PC-9 (cell line): ENCODE measurements at regions not wholly inside any gene's neighbourhood (a gene's known extent, or its start where the extent isn't known, plus 50 kb on each side); places are given as distances from the start of the nearest gene placed in this dataset.

ENCODE experiments used
- BruUV-seq: library from RNA; stranded (reverse); fragments of 400-500 nt; replicated peaks from 2 replicates; lab custom pipeline; 2021; lab: Mats Ljungman, UMichigan
- CTCF ChIA-PET: fragments of 300-600 bp; sonication (Branson Sonifier 250); formaldehyde crosslinking; loops from one replicate; lab custom pipeline; 2022; ENCODE audit warnings: antibody characterized with exemption; lab: Charles Lee
- POLR2A ChIA-PET: fragments of 300-600 bp; sonication (Branson Sonifier 250); formaldehyde crosslinking; loops from one replicate; lab custom pipeline; 2022; ENCODE audit warnings: antibody characterized with exemption; ENCODE audit not compliant: unreplicated experiment; lab: Charles Lee
- DNase-seq, 2 experiments: peaks; one replicate each; pipeline versions ENCODE4 v3.0.0 to v3.0.0-alpha.2; 2015 to 2022; ENCODE audit warnings: mixed read lengths in 1 of 2
- H2AFZ ChIP-seq: fragments of 200-600 bp; sonication (generic); 2 replicates; pipeline ENCODE4 v1.8.1; 2017; ENCODE audit warnings: antibody characterized with exemption
- H3F3A ChIP-seq: fragments of 200-600 bp; sonication (generic); 2 replicates; pipeline ENCODE4 v1.8.1; 2017; ENCODE audit warnings: antibody characterized with exemption, mild to moderate bottlenecking, low read depth; ENCODE audit not compliant: insufficient read depth
- H3K27ac ChIP-seq: fragments of 200-600 bp; sonication (generic); 2 replicates; pipeline ENCODE4 v1.6.1; 2016; ENCODE audit warnings: mixed run types
- H3K27me3 ChIP-seq: fragments of 200-600 bp; sonication (generic); 2 replicates; pipeline ENCODE4 v1.6.1; 2016; ENCODE audit warnings: low read depth, mixed run types; ENCODE audit not compliant: insufficient read depth
- H3K36me3 ChIP-seq: fragments of 200-600 bp; sonication (generic); 2 replicates; pipeline ENCODE4 v1.6.1; 2016; ENCODE audit warnings: low read depth, mixed run types
- H3K4me1 ChIP-seq: fragments of 200-600 bp; sonication (generic); replicated peaks from 2 replicates; pipeline ENCODE4 v1.6.1; 2016; ENCODE audit warnings: mixed run types; ENCODE audit not compliant: insufficient read depth
- H3K4me2 ChIP-seq: fragments of 200-600 bp; sonication (generic); 2 replicates; pipeline ENCODE4 v1.6.1; 2017; ENCODE audit warnings: mixed run types
- H3K4me3 ChIP-seq: fragments of 200-600 bp; sonication (generic); 2 replicates; pipeline ENCODE4 v1.6.1; 2016; ENCODE audit warnings: mixed run types
- H3K79me2 ChIP-seq: fragments of 200-600 bp; sonication (generic); 2 replicates; pipeline ENCODE4 v1.6.1; 2017; ENCODE audit warnings: low read depth, mixed run types
- H3K9me2 ChIP-seq: fragments of 200-600 bp; sonication (generic); 2 replicates; pipeline ENCODE4 v1.8.1; 2017; ENCODE audit warnings: mild to moderate bottlenecking; ENCODE audit not compliant: insufficient read depth
- H3K9me3 ChIP-seq: fragments of 200-600 bp; sonication (generic); 2 replicates; pipeline ENCODE4 v1.8.1; 2016; ENCODE audit warnings: low read depth; ENCODE audit not compliant: insufficient read depth
- H4K20me1 ChIP-seq: fragments of 200-600 bp; sonication (generic); 2 replicates; pipeline ENCODE4 v1.8.1; 2017; ENCODE audit not compliant: insufficient read depth
- CTCF ChIP-seq: fragments of 200-600 bp; sonication (generic); conservative IDR thresholded peaks from 2 replicates; pipeline ENCODE4 v1.6.1; 2017; ENCODE audit warnings: mixed run types, antibody characterized with exemption, mild to moderate bottlenecking, moderate library complexity
- EZH2 ChIP-seq: fragments of 200-600 bp; sonication (generic); IDR thresholded peaks from 2 replicates; pipeline ENCODE4 v1.8.0; 2017; ENCODE audit warnings: antibody characterized with exemption, low read depth
- intact Hi-C: fragments of 100-400 bp; cut with micrococcal nuclease; formaldehyde crosslinking; loops from one replicate; pipeline ENCODE4 v1.10.0; 2022; ENCODE audit not compliant: unreplicated experiment

- no peak overlapping the region for H3K4me3 ChIP-seq
- no peaks in the 10 kb centered on the region for H3K9me2 ChIP-seq
- H3K9me3 ChIP-seq: no peaks in the 10 kb centered on the region
- H3K36me3 ChIP-seq: no peaks in the 10 kb centered on the region
- no peaks in the 10 kb centered on the region for H3K79me2 ChIP-seq
- no peak overlapping the region for H3K27ac ChIP-seq
- BruUV-seq: no TSS peak
- POLR2A ChIA-PET: no interaction called here
- no peaks in the 10 kb centered on the region for H3F3A ChIP-seq
- CTCF ChIA-PET: no interaction called here
- H2AFZ ChIP-seq: no peak overlapping the region
- intact Hi-C loops: no loop called here
- no peak overlapping the region for H3K4me2 ChIP-seq
- no peak for DNase-seq
- TF ChIP-seq EZH2 (no peak), CTCF (no peak)
- H4K20me1 ChIP-seq: 0 out of 2 replicates have a peak, but pooled peaks cover 3% of the 10 kb centered on the region
- H3K4me1 ChIP-seq: no peaks in the 10 kb centered on the region
- no peaks in the 10 kb centered on the region for H3K27me3 ChIP-seq
Measured at GRCh38 chr11:111155021-111155420, 90.5 kb upstream of the POU2AF2 start.

GRCh38 chr11:111153194-111153593, 92.3 kb upstream of the POU2AF2 start:
- POLR2A ChIA-PET: interaction anchor here (0.6 kb wide), 1 partner anchor 88 kb away, joined by 3 read pairs; no protein-coding TSS in a partner anchor

DNA sequence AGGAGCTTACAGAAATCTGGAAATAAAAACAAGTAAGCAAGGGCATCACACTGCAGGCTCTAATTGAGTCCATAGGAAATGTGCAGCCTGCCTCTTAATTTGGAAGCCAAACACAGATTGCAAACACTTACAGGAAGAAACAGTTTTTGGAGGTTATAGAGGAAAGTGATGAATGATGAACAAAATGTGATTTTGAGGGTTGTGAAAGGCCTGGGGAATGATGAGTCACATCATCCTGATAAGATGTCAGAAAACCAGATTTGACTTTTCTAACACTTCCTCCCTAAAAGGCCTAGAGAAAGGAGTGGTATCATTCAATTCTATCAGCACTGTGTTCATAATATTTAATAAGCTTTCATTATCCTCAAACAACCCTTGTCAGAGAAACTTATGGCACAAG, 96.6 kb upstream of the POU2AF2 start:
- no peak overlapping the region for H3K4me3 ChIP-seq
- H3F3A ChIP-seq: no peaks in the 10 kb centered on the region
- H3K4me1 ChIP-seq: no peaks in the 10 kb centered on the region
- no peak for DNase-seq
- no peak overlapping the region for H3K27ac ChIP-seq
- H2AFZ ChIP-seq: no peak overlapping the region
- no peaks in the 10 kb centered on the region for H3K36me3 ChIP-seq
- no peaks in the 10 kb centered on the region for H4K20me1 ChIP-seq
- POLR2A ChIA-PET: no interaction called here
- H3K79me2 ChIP-seq: no peaks in the 10 kb centered on the region
- intact Hi-C loops: no loop called here
- H3K27me3 ChIP-seq: no peaks in the 10 kb centered on the region
- TF ChIP-seq CTCF (no peak), EZH2 (no peak)
- no peaks in the 10 kb centered on the region for H3K9me3 ChIP-seq
- CTCF ChIA-PET: no interaction called here
- H3K9me2 ChIP-seq: no peaks in the 10 kb centered on the region
- H3K4me2 ChIP-seq: no peak overlapping the region
- BruUV-seq: no TSS peak

More at GRCh38 chr11:111153194-111153593, 92.3 kb upstream of the POU2AF2 start:
- no peak overlapping the region for H3K27ac ChIP-seq
- H3K4me1 ChIP-seq: no peaks in the 10 kb centered on the region
- H3K4me3 ChIP-seq: no peak overlapping the region
- H3K36me3 ChIP-seq: no peaks in the 10 kb centered on the region
- CTCF ChIA-PET: no interaction called here
- intact Hi-C loops: no loop called here
- no TSS peak for BruUV-seq
- H3K9me2 ChIP-seq: no peaks in the 10 kb centered on the region
- 0 out of 2 replicates have a peak, but pooled peaks cover 3% of the 10 kb centered on the region for H4K20me1 ChIP-seq
- H3K4me2 ChIP-seq: no peak overlapping the region
- no peak for TF ChIP-seq EZH2
- TF ChIP-seq CTCF: no peak
- no peaks in the 10 kb centered on the region for H3K79me2 ChIP-seq
- no peaks in the 10 kb centered on the region for H3K27me3 ChIP-seq
- no peak for DNase-seq
- no peaks in the 10 kb centered on the region for H3K9me3 ChIP-seq
- no peaks in the 10 kb centered on the region for H3F3A ChIP-seq
- H2AFZ ChIP-seq: no peak overlapping the region
